ENCODE measurements at regions not wholly inside any gene's neighbourhood (a gene's known extent, or its start where the extent isn't known, plus 50 kb on each side); places are given as distances from the start of the nearest gene placed in this dataset.

- Histone ChIP-seq H3K9me3 (ENCODE audit: control insufficient read depth in 1 of 2, low read length in 2 of 2) (no peaks in the 10 kb centered on the region), H3K27me3 (ENCODE audit: insufficient read depth, low read length) (no peaks in the 10 kb centered on the region), H3K36me3 (ENCODE audit: insufficient read depth, low read length) (no peaks in the 10 kb centered on the region), H3K4me1 (ENCODE audit: insufficient read depth, low read length) (no peaks in the 10 kb centered on the region), H3K4me3 (ENCODE audit: low read length in 2 of 2) (no peak overlapping the region), H3K27ac (ENCODE audit: low read depth, low read length) (no peak overlapping the region)
- CTCF ChIA-PET (ENCODE audit: partially characterized antibody), result no interaction called here
- H3K36me3 Mint-ChIP-seq, result no peaks in the 10 kb centered on the region
- intact Hi-C loops (cut with micrococcal nuclease), result no loop called here
- H3K9me3 Mint-ChIP-seq, result peaks cover 0 to 2% (median 0%) of the 10 kb centered on the region in 8 donors
- no peak overlapping the region for H3K27ac Mint-ChIP-seq
- DNase-seq, result no peak
- POLR2A ChIA-PET (ENCODE audit: partially characterized antibody), result no interaction called here
- peaks cover 0 to 1% of the 10 kb centered on the region in 2 donors for H3K27me3 Mint-ChIP-seq
- H3K4me3 Mint-ChIP-seq, result no peak overlapping the region
- no peaks in the 10 kb centered on the region for H3K4me1 Mint-ChIP-seq
Observed at GRCh38 chr18:11327391-11328009, 178.1 kb upstream of the PIEZO2 start.

- Histone ChIP-seq H3K4me1 (ENCODE audit: insufficient read depth, low read length) (no peaks in the 10 kb centered on the region), H3K27ac (ENCODE audit: low read depth, low read length) (no peak overlapping the region), H3K9me3 (ENCODE audit: control insufficient read depth in 1 of 2, low read length in 2 of 2) (no peaks in the 10 kb centered on the region), H3K36me3 (ENCODE audit: insufficient read depth, low read length) (no peaks in the 10 kb centered on the region), H3K4me3 (ENCODE audit: low read length in 2 of 2) (no peak overlapping the region), H3K27me3 (ENCODE audit: insufficient read depth, low read length) (no peaks in the 10 kb centered on the region)
- no peaks in the 10 kb centered on the region for H3K4me1 Mint-ChIP-seq
- H3K36me3 Mint-ChIP-seq, result no peaks in the 10 kb centered on the region
- CTCF ChIA-PET (ENCODE audit: partially characterized antibody), result no interaction called here
- POLR2A ChIA-PET (ENCODE audit: partially characterized antibody), result no interaction called here
- H3K9me3 Mint-ChIP-seq, result peaks cover 0 to 2% (median 0%) of the 10 kb centered on the region in 8 donors
- H3K27ac Mint-ChIP-seq, result no peak overlapping the region
- peaks cover 0 to 1% of the 10 kb centered on the region in 2 donors for H3K27me3 Mint-ChIP-seq
- intact Hi-C loops (cut with micrococcal nuclease), result no loop called here
- H3K4me3 Mint-ChIP-seq, result no peak overlapping the region
- no peak for DNase-seq
Observed at GRCh38 chr18:11324956-11325882, 175.8 kb upstream of the PIEZO2 start.

- POLR2A ChIA-PET (ENCODE audit: partially characterized antibody), result no interaction called here
- H3K4me1 Mint-ChIP-seq, result no peaks in the 10 kb centered on the region
- peaks cover 0 to 2% (median 0%) of the 10 kb centered on the region in 8 donors for H3K9me3 Mint-ChIP-seq
- Histone ChIP-seq H3K27me3 (ENCODE audit: insufficient read depth, low read length) (no peaks in the 10 kb centered on the region), H3K27ac (ENCODE audit: low read depth, low read length) (no peak overlapping the region), H3K4me1 (ENCODE audit: insufficient read depth, low read length) (no peaks in the 10 kb centered on the region), H3K9me3 (ENCODE audit: control insufficient read depth in 1 of 2, low read length in 2 of 2) (no peaks in the 10 kb centered on the region), H3K4me3 (ENCODE audit: low read length in 2 of 2) (no peak overlapping the region), H3K36me3 (ENCODE audit: insufficient read depth, low read length) (no peaks in the 10 kb centered on the region)
- H3K4me3 Mint-ChIP-seq, result no peak overlapping the region
- no peak overlapping the region for H3K27ac Mint-ChIP-seq
- intact Hi-C loops (cut with micrococcal nuclease), result no loop called here
- DNase-seq, result no peak
- H3K27me3 Mint-ChIP-seq, result peaks cover 0 to 1% of the 10 kb centered on the region in 2 donors
- CTCF ChIA-PET (ENCODE audit: partially characterized antibody), result no interaction called here
- no peaks in the 10 kb centered on the region for H3K36me3 Mint-ChIP-seq
Observed at GRCh38 chr18:11324510-11324909, 175.1 kb upstream of the PIEZO2 start.

GRCh38 chr18:11323359-11323819 lies 174.0 kb upstream of the PIEZO2 start:
- no peak for DNase-seq
- H3K9me3 ChIP-seq (ENCODE audit: control insufficient read depth in 1 of 2, low read length in 2 of 2), result no peaks in the 10 kb centered on the region
- no peaks in the 10 kb centered on the region for H3K27me3 ChIP-seq (ENCODE audit: insufficient read depth, low read length)
- H3K27me3 Mint-ChIP-seq, result peaks cover 0 to 1% of the 10 kb centered on the region in 2 donors
- no peak overlapping the region for H3K27ac ChIP-seq (ENCODE audit: low read depth, low read length)
- ChIA-PET POLR2A (ENCODE audit: partially characterized antibody) (no interaction called here), CTCF (ENCODE audit: partially characterized antibody) (no interaction called here)
- no peaks in the 10 kb centered on the region for H3K4me1 ChIP-seq (ENCODE audit: insufficient read depth, low read length)
- H3K27ac Mint-ChIP-seq, result no peak overlapping the region
- intact Hi-C loops (cut with micrococcal nuclease), result no loop called here
- no peaks in the 10 kb centered on the region for H3K4me1 Mint-ChIP-seq
- H3K4me3 ChIP-seq (ENCODE audit: low read length in 2 of 2), result no peak overlapping the region
- no peaks in the 10 kb centered on the region for H3K36me3 Mint-ChIP-seq
- no peak overlapping the region for H3K4me3 Mint-ChIP-seq
- H3K9me3 Mint-ChIP-seq, result peaks cover 0 to 2% (median 0%) of the 10 kb centered on the region in 8 donors
- no peaks in the 10 kb centered on the region for H3K36me3 ChIP-seq (ENCODE audit: insufficient read depth, low read length)

GRCh38 chr18:11322716-11323115 lies 173.3 kb upstream of the PIEZO2 start:
- Histone ChIP-seq H3K4me1 (ENCODE audit: insufficient read depth, low read length) (no peaks in the 10 kb centered on the region), H3K4me3 (ENCODE audit: low read length in 2 of 2) (no peak overlapping the region), H3K27me3 (ENCODE audit: insufficient read depth, low read length) (no peaks in the 10 kb centered on the region), H3K36me3 (ENCODE audit: insufficient read depth, low read length) (no peaks in the 10 kb centered on the region), H3K9me3 (ENCODE audit: control insufficient read depth in 1 of 2, low read length in 2 of 2) (no peaks in the 10 kb centered on the region), H3K27ac (ENCODE audit: low read depth, low read length) (no peak overlapping the region)
- DNase-seq, result no peak
- Mint-ChIP-seq H3K4me3 (no peak overlapping the region), H3K36me3 (no peaks in the 10 kb centered on the region), H3K27me3 (peaks cover 0 to 1% of the 10 kb centered on the region in 2 donors), H3K27ac (no peak overlapping the region), H3K9me3 (peaks cover 0 to 2% (median 0%) of the 10 kb centered on the region in 8 donors), H3K4me1 (no peaks in the 10 kb centered on the region)
- ChIA-PET POLR2A (ENCODE audit: partially characterized antibody) (no interaction called here), CTCF (ENCODE audit: partially characterized antibody) (no interaction called here)
- intact Hi-C loops (cut with micrococcal nuclease), result no loop called here

GRCh38 chr18:11322006-11322405 lies 172.6 kb upstream of the PIEZO2 start:
- Mint-ChIP-seq H3K4me1 (no peaks in the 10 kb centered on the region), H3K36me3 (no peaks in the 10 kb centered on the region), H3K27ac (no peak overlapping the region), H3K4me3 (no peak overlapping the region), H3K9me3 (peaks cover 0 to 2% (median 0%) of the 10 kb centered on the region in 8 donors), H3K27me3 (peaks cover 0 to 1% of the 10 kb centered on the region in 2 donors)
- Histone ChIP-seq H3K27ac (ENCODE audit: low read depth, low read length) (no peak overlapping the region), H3K4me1 (ENCODE audit: insufficient read depth, low read length) (no peaks in the 10 kb centered on the region), H3K36me3 (ENCODE audit: insufficient read depth, low read length) (no peaks in the 10 kb centered on the region), H3K4me3 (ENCODE audit: low read length in 2 of 2) (no peak overlapping the region), H3K9me3 (ENCODE audit: control insufficient read depth in 1 of 2, low read length in 2 of 2) (no peaks in the 10 kb centered on the region), H3K27me3 (ENCODE audit: insufficient read depth, low read length) (no peaks in the 10 kb centered on the region)
- ChIA-PET POLR2A (ENCODE audit: partially characterized antibody) (no interaction called here), CTCF (ENCODE audit: partially characterized antibody) (no interaction called here)
- intact Hi-C loops (cut with micrococcal nuclease), result no loop called here
- DNase-seq, result no peak

GRCh38 chr18:11320986-11321385 lies 171.6 kb upstream of the PIEZO2 start:
- Mint-ChIP-seq H3K4me1 (no peaks in the 10 kb centered on the region), H3K27me3 (no peaks in the 10 kb centered on the region), H3K9me3 (no peaks in the 10 kb centered on the region), H3K4me3 (no peak overlapping the region), H3K27ac (no peak overlapping the region), H3K36me3 (no peaks in the 10 kb centered on the region)
- H3K27ac ChIP-seq (ENCODE audit: low read depth, low read length), result no peak overlapping the region
- H3K36me3 ChIP-seq (ENCODE audit: insufficient read depth, low read length), result no peaks in the 10 kb centered on the region
- no peak for DNase-seq
- no peaks in the 10 kb centered on the region for H3K9me3 ChIP-seq (ENCODE audit: control insufficient read depth in 1 of 2, low read length in 2 of 2)
- no peaks in the 10 kb centered on the region for H3K4me1 ChIP-seq (ENCODE audit: insufficient read depth, low read length)
- intact Hi-C loops (cut with micrococcal nuclease), result no loop called here
- CTCF ChIA-PET (ENCODE audit: partially characterized antibody), result no interaction called here
- no peaks in the 10 kb centered on the region for H3K27me3 ChIP-seq (ENCODE audit: insufficient read depth, low read length)
- POLR2A ChIA-PET (ENCODE audit: partially characterized antibody), result no interaction called here
- no peak overlapping the region for H3K4me3 ChIP-seq (ENCODE audit: low read length in 2 of 2)

Measured in CD4-positive, alpha-beta memory T cell (primary cell).